ENCODE measurements at regions not wholly inside any gene's neighbourhood (a gene's known extent, or its start where the extent isn't known, plus 50 kb on each side); places are given as distances from the start of the nearest gene placed in this dataset.
"Not testable (repeated sequence)": the region's sequence is repeated elsewhere in the genome, so short reads cannot be mapped to it uniquely, and the experiment has no call there.

DNA sequence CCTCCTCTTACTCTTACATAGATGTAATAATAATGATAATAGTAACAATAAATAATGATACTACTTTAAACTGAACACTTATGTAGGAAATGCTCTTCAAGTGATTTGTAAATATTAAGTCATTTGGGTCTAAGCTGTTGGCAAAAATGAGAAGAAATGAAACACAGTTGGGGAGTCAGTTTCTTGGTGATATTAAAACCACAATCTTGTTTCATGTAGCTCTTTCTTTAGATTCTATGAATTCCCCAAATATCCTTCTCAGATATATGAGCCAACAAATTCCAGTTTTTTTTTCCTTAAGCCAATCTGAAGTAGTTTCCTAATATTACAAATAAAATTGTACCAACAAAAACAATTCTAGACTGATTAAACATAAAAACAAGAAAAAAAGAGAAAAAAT, 1115.6 kb upstream of the CNTN5 start:
- DNase-seq = no peak

- no peak for DNase-seq
Observed at GRCh38 chr11:97905671-97906070, 1115.1 kb upstream of the CNTN5 start.

GRCh38 chr11:97908354-97908753, 1112.4 kb upstream of the CNTN5 start:
- DNase-seq = no peak

DNA sequence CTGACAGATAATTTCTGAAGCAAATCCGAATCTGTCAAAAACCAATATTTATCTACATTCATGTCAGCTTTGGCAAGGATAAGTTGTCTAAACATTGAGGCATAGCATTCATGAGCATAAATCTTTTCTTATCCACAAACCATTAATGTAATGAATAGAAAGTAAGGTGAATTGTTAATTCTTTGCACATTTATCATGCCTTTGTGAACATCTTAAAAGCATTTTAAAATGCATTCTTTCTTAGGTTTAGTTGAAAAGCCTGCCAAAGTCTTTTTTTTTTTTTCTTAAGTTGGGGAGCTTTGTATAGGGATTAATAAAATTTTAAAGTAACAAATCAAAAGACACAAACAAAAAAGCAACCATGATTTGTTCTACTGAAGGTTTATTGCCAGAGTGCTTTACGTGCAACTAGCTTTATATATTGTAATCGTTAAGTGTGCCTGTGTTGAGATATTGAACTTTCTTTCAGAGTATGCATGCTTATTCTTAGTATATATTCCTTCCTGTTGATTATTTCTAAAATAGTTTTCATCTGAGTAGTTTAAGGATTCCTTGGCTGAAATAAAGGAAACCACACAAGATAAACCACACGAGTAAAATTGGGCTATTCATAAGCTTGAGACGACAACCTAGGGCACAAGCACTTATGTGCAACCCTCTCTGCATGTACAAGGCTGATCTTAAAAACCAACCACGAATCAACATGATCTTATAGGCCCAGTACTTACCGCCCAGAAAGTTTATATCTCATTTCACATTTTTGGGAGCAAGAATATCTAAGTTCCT, 1110.9 kb upstream of the CNTN5 start:
- no peak for DNase-seq

- no peak for DNase-seq
Observed at GRCh38 chr11:97912629-97913028, 1108.1 kb upstream of the CNTN5 start.

DNA sequence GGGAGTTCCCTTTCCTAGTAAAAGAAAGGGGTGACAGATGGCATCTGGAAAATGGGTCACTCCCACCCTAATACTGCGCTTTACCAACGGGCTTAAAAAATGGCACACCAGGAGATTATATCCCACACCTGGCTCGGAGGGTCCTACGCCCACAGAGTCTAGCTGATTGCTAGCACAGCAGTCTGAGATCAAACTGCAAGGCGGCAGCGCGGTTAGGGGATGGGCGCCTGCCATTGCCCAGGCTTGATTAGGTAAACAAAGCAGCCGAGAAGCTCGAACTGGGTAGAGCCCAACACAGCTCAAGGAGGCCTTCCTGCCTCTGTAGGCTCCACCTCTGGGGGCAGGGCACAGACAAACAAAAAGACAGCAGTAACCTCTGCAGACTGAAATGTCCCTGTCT, 1097.8 kb upstream of the CNTN5 start:
- not testable (repeated sequence) for DNase-seq

- DNase-seq = no peak
Observed at GRCh38 chr11:97934572-97935208, 1086.1 kb upstream of the CNTN5 start.

DNA sequence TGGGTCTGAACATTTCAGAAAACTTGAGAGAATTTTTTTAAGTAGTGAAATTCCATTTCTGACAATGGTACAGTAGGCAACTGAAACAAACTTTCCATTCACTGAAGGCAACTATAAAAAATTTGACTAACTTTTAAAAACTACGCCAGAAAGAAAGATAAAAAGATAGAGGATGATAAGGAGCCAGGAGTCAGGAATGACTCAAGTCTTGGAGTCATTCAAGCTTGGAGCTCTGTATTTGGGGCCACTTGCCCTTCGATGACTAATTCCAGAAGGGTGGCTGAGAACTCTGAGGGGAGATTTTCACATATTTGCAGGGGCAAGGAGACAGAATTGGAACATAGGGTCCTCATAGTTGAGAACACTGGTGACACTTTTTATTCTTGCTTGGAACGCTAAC, 1083.2 kb upstream of the CNTN5 start:
- no peak for DNase-seq

DNA sequence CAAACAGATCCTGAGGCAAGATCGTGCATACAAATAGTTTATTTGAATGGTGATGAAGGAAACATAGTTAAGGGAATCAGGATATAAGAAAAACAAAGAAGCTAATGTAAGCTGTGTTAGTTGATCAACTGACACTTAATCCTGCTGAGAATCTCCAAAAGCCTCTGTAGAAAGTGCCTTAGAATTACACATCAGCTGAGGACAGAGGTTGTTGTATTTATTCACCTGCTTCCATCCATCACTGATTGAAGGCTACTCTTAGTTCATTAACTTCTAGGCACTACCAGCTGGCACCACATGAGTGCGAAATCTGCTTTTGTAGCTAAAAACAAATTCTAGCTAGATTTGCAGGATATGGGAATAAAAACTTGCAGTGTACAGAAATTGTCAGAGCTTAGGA, 1082.0 kb upstream of the CNTN5 start:
- no peak for DNase-seq

- no peak for DNase-seq
Observed at GRCh38 chr11:97943493-97943892, 1077.3 kb upstream of the CNTN5 start.

GRCh38 chr11:97948793-97949192, 1072.0 kb upstream of the CNTN5 start:
- no peak for DNase-seq

DNA sequence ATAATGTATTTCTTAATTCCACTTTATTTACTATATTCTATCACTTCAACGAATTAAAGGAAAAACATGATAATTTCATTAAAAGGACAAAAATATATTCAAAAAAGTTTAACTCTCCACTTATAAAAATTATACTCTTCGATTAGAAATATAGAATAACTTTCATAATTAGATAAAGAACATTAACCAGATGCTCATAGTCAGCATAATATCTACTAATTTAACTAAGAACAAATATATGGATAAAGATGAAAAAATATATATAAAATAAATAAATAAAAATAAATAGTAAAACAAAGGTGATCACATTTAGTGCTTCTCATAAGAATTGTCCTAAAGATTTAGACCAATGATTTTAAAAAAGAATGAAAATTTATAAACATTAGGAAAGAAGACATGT, 1065.2 kb upstream of the CNTN5 start:
- no peak for DNase-seq

DNA sequence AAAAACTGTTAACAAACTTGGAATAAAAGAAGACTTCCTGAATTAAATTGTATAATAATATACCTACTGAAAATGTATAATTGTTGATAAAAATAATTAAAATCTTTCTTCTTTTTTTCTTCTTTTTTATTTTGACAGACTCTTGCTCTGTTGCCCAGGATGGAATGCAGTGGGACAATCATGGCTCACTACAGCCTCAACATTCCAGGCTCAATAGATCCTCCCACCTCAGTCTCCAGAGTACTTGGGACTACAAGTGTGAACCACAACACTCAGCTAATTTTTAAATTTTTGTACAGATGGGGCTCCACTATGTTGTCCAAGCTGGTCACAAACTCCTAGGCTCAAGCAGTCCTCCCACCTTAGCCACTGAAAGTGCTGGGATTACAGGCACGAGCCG, 1063.8 kb upstream of the CNTN5 start:
- no peak for DNase-seq

DNA sequence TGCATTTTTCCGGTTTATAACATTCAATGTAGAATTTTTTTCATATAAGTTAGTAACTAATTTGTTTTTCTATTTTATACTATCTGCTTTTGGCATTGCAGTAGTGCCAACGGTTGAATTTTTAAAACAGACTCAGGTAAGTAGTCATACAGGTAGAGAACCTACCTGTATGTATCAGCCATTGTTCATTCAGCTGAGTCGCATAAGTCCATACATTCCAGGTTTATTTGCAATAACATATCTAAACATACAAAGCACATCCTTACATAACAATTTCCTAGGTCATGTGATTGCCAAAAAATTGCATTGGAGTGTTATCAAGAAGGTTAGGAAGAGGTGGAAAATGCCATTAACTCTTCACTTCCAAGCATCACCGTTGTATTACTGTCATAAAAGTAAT, 1059.3 kb upstream of the CNTN5 start:
- no peak for DNase-seq

- no peak for DNase-seq
Observed at GRCh38 chr11:97962758-97963157, 1058.0 kb upstream of the CNTN5 start.

DNA sequence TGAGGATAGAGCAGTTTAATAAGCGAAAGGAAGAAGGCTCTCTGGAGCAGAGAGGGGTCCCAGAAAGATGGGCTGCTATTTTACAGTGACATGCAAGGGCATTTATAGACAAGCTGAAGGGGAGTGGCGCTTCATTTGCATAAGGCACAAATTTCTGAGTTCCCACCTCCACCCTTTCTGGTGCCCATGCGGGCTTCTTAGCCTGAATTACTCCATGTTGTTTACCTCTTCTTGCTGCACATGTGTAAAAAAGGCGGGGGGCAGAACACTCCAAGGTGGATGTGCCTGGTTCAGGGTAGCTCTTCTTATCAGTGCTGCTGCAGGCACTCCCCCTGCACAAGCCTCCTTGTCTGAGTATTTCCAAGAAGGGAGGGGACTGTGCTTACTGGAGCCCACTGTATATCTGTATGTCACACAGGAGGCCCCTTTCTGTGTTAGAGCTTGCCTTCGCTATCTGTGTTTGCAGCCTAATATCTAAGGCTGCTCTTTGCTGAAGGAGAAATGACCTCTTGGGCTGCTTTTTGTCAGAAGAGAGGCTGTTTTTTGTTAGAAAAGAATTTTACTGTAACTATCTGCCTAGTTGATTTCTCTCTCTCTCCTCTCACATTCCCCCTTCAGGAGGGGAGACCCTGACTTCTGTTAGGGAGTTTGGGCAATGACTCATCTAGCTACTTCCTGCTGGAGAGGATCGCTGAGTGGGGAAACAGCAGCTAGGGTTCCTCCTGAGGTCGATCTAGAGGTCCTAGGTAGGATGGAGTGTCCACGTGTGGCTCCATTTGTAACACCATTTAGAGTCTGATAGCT, 1057.0 kb upstream of the CNTN5 start:
- DNase-seq = no peak

GRCh38 chr11:97964332-97965004, 1056.3 kb upstream of the CNTN5 start:
- DNase-seq = no peak

- no peak for DNase-seq
Observed at GRCh38 chr11:97965849-97966646, 1054.7 kb upstream of the CNTN5 start.

- no peak for DNase-seq
Observed at GRCh38 chr11:97966901-97967300, 1053.8 kb upstream of the CNTN5 start.

GRCh38 chr11:97968071-97968470, 1052.7 kb upstream of the CNTN5 start:
- no peak for DNase-seq

DNA sequence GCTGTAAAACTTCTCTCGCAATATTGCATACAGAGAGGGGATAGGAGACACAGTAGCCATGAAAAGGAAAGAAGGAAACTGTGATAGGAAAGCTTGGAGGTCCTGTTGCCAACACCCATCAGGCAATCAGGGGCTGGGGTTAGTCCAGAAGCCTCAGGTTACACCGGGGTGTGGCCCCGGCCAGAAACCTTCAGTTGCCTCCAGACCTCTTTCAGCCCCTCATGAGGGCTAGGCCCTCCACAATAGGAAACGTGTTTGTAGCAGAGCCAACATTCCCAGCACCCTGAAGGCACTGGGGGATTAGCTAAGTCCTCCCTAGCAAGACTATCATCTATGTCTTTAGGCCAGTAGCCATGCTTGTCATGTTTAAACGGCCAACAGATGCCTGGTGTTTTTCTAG, 1048.0 kb upstream of the CNTN5 start:
- no peak for DNase-seq

- DNase-seq = no peak
Observed at GRCh38 chr11:97973352-97973857, 1047.3 kb upstream of the CNTN5 start.

Data from T-helper 2 cell (primary cell).